NB4 (cell line): ENCODE measurements at regions not wholly inside any gene's neighbourhood (a gene's known extent, or its start where the extent isn't known, plus 50 kb on each side); places are given as distances from the start of the nearest gene placed in this dataset.
"Not testable (repeated sequence)": the region's sequence is repeated elsewhere in the genome, so short reads cannot be mapped to it uniquely, and the experiment has no call there.

ENCODE experiments used
- DNase-seq: peaks from one replicate; pipeline ENCODE4 v3.0.0; 2010; ENCODE audit warnings: low read depth
- H3K4me3 ChIP-seq: one replicate; pipeline ENCODE4 v1.5.1; 2011; ENCODE audit warnings: mild to moderate bottlenecking, low read depth, low read length, moderate library complexity
- CTCF ChIP-seq: IDR thresholded peaks from one replicate; pipeline ENCODE4 v1.5.1; 2012; ENCODE audit warnings: low read depth, low read length
- MYC ChIP-seq: IDR thresholded peaks from 2 replicates; pipeline ENCODE4 v1.6.1; 2011; ENCODE audit warnings: low read depth, low read length
- POLR2A ChIP-seq: IDR thresholded peaks from 2 replicates; pipeline ENCODE4 v1.6.1; 2011; ENCODE audit warnings: mild to moderate bottlenecking; ENCODE audit not compliant: insufficient read length; ENCODE audit errors: extremely low read depth
- TF ChIP-seq, protein P1 (sequence below): IDR thresholded peaks from 2 replicates; pipeline ENCODE4 v1.6.1; 2011; ENCODE audit warnings: low read depth, low read length

DNA sequence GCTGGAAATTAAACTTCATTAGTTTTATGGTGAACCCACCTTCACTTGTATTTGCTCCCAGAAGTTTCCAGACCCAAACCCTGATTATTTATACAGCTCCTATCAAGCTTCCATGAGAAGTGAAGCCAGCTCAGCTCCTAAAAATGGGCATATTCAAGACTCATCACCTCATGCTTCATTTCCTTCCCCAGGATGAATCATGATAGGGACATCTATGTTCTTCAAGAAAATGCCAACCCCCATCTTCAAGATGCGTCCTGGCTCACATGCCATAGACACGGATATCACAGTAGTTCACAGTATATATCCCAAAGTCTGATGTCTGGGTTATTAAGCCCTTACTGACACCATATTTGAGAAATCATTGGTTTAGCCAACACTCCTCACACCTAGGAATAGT is 217.6 kb downstream of the NPR3 start:
- DNase-seq: no peak
- TF ChIP-seq CTCF: no peak
- no peak for TF ChIP-seq POLR2A
- no peak for TF ChIP-seq MYC
- TF ChIP-seq, protein P1, sequence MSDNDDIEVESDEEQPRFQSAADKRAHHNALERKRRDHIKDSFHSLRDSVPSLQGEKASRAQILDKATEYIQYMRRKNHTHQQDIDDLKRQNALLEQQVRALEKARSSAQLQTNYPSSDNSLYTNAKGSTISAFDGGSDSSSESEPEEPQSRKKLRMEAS: no peak
- H3K4me3 ChIP-seq: no peak overlapping the region

- H3K4me3 ChIP-seq, DNase-seq: not testable (repeated sequence)
These were observed 220.3 kb downstream of the NPR3 start for GRCh38 chr5:32931438-32931837.

GRCh38 chr5:32932241-32932935 is 221.3 kb downstream of the NPR3 start:
- no peak for DNase-seq
- no peak for TF ChIP-seq CTCF
- no peak for TF ChIP-seq MYC
- TF ChIP-seq, protein P1: no peak
- no peak for TF ChIP-seq POLR2A
- H3K4me3 ChIP-seq: no peak overlapping the region

GRCh38 chr5:32933692-32934091 is 222.6 kb downstream of the NPR3 start:
- TF ChIP-seq, protein P1: no peak
- no peak for TF ChIP-seq POLR2A
- TF ChIP-seq CTCF: no peak
- no peak for TF ChIP-seq MYC
- no peak for DNase-seq
- no peak overlapping the region for H3K4me3 ChIP-seq

DNA sequence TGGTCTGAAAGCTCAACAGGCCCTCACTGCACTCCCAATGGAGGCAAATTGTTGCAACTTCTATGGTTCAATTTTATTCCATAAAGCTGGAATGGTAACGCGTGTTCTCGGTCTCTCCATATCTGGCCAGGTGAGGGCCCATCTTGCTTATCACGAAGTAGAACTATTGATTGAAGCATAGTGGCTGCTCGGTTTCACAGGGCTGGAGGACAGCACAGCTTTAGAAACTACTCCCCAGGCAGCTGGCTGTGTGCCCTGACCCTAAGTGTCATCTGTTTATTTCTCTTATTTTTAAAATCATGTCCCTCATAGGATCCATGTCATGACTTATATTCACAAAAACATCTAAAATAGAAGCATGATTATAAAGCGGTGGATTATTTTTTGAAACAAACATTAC is 223.4 kb downstream of the NPR3 start:
- no peak overlapping the region for H3K4me3 ChIP-seq
- TF ChIP-seq POLR2A: no peak
- no peak for DNase-seq

DNA sequence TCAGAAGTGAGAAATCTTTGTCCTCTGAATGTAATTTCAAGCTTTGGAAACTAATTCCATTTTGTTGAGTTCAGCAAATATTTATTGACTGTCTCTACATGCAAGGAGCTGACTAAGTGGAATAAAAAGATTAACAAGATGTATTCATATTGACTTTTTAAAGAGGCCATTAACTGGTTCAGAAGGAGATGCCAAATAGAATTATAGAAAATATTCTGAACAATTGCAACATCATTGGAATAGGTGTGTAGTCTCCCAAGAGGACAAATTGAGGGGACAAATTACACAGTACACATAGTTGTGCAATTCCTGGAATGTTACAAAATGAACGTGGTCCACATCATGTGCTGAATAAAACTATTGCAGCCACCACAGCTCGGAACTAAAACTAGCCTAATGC is 224.2 kb downstream of the NPR3 start:
- DNase-seq: no peak
- no peak for TF ChIP-seq POLR2A
- TF ChIP-seq, protein P1: no peak
- no peak for TF ChIP-seq CTCF
- TF ChIP-seq MYC: no peak
- no peak overlapping the region for H3K4me3 ChIP-seq

DNA sequence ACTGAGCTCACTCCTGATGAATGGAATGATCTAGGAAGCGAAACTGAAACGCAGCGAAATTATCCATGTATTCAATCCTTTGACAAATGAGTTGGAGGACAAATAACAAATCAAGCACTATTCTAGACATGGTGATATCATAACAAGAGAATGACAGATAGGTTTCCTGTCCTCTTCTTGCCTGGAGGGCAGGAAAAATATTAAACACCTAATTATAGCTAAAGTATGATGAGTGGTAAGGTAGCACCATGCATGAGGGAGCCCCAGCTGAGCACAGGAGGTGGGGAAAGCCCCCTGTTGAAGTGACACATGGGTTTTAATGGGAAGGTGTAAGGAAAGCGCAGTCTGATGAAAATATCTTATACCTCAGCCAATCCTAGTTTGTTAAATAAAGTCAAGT is 225.2 kb downstream of the NPR3 start:
- H3K4me3 ChIP-seq: no peak overlapping the region
- no peak for DNase-seq
- TF ChIP-seq, protein P1: no peak
- TF ChIP-seq CTCF (no peak), POLR2A (no peak), MYC (no peak)
